Kidney epithelial cell (primary cell): ENCODE measurements at regions not wholly inside any gene's neighbourhood (a gene's known extent, or its start where the extent isn't known, plus 50 kb on each side); places are given as distances from the start of the nearest gene placed in this dataset.

Source experiments
- DNase-seq: peaks from one replicate; pipeline ENCODE4 v3.0.0-alpha.2; 2010; ENCODE audit warnings: low read depth
- H3K27me3 ChIP-seq: 2 replicates; pipeline ENCODE4 v1.6.0; 2011; ENCODE audit warnings: low read length; ENCODE audit not compliant: control insufficient read depth, insufficient read depth
- H3K36me3 ChIP-seq: 2 replicates; pipeline ENCODE4 v1.5.1; 2011; ENCODE audit warnings: low read length; ENCODE audit not compliant: control insufficient read depth, insufficient read depth
- H3K4me3 ChIP-seq: 2 replicates; pipeline ENCODE4 v1.5.1; 2011; ENCODE audit warnings: low read depth, mild to moderate bottlenecking, control low read depth, low read length
- CTCF ChIP-seq: IDR thresholded peaks from 2 replicates; pipeline ENCODE4 v1.5.1; 2011; ENCODE audit warnings: mild to moderate bottlenecking, moderate library complexity, low read length, control low read depth, inconsistent platforms; ENCODE audit not compliant: insufficient read depth, poor library complexity, severe bottlenecking

- H3K36me3 ChIP-seq: no peaks in the 10 kb centered on the region
- no peak overlapping the region for H3K4me3 ChIP-seq
- TF ChIP-seq CTCF: no peak
- no peak for DNase-seq
- H3K27me3 ChIP-seq: no peaks in the 10 kb centered on the region
Observed at GRCh38 chr14:44820230-44820964, 141.3 kb downstream of the KLHL28 start.

GRCh38 chr14:44814196-44814595 is 147.6 kb downstream of the KLHL28 start:
- DNase-seq: no peak
- Histone ChIP-seq H3K27me3 (no peaks in the 10 kb centered on the region), H3K36me3 (no peaks in the 10 kb centered on the region), H3K4me3 (no peak overlapping the region)
- TF ChIP-seq CTCF: no peak

- TF ChIP-seq CTCF: no peak
- DNase-seq: no peak
- no peak overlapping the region for H3K4me3 ChIP-seq
- H3K36me3 ChIP-seq: no peaks in the 10 kb centered on the region
- H3K27me3 ChIP-seq: no peaks in the 10 kb centered on the region
Observed at GRCh38 chr14:44812672-44813071, 149.1 kb downstream of the KLHL28 start.

- Histone ChIP-seq H3K27me3 (no peaks in the 10 kb centered on the region), H3K36me3 (no peaks in the 10 kb centered on the region), H3K4me3 (no peak overlapping the region)
- no peak for TF ChIP-seq CTCF
- no peak for DNase-seq
Observed at GRCh38 chr14:44804391-44804790, 157.4 kb downstream of the KLHL28 start.

GRCh38 chr14:44803239-44803905 is 158.4 kb downstream of the KLHL28 start:
- no peak for DNase-seq
- no peaks in the 10 kb centered on the region for H3K27me3 ChIP-seq
- no peaks in the 10 kb centered on the region for H3K36me3 ChIP-seq
- peak; percentile 58 for TF ChIP-seq CTCF
- no peak overlapping the region for H3K4me3 ChIP-seq
